ENCODE measurements at regions not wholly inside any gene's neighbourhood (a gene's known extent, or its start where the extent isn't known, plus 50 kb on each side); places are given as distances from the start of the nearest gene placed in this dataset.

GRCh38 chr9:89747596-89747995 is 142.8 kb downstream of the GADD45G start:
- peaks cover 4% of the 10 kb centered on the region for H3K4me1 ChIP-seq (ENCODE audit: control insufficient read depth, extremely low read depth, insufficient read depth, low read length)
- no peak overlapping the region for H2AFZ ChIP-seq (ENCODE audit: control insufficient read depth, low read length)
- no peak overlapping the region for H3K27ac ChIP-seq (ENCODE audit: control insufficient read depth, insufficient read depth, low read length)
- no peak overlapping the region for H3K9ac ChIP-seq (ENCODE audit: control insufficient read depth, extremely low read depth, insufficient read depth, low read length)
- no peaks in the 10 kb centered on the region for H3K27me3 ChIP-seq (ENCODE audit: control insufficient read depth, extremely low read depth, insufficient read depth, low read length)
- no peak for FAIRE-seq
- no peaks in the 10 kb centered on the region for H3K9me1 ChIP-seq (ENCODE audit: control insufficient read depth, extremely low read depth, insufficient read depth, low read length)
- no peak overlapping the region for H3K4me3 ChIP-seq (ENCODE audit: control insufficient read depth in 2 of 3, extremely low read depth in 1 of 3, insufficient read depth in 2 of 3, low read depth in 1 of 3, low read length in 3 of 3)
- H3K9me3 ChIP-seq (ENCODE audit: control insufficient read depth, low read depth, low read length), result peaks cover 11% of the 10 kb centered on the region
- no peak for DNase-seq (ENCODE audit: low read depth, low spot score)
- dilution Hi-C loops (cut with MboI; ENCODE audit: extremely low pct_ligation_motif_present, low sequenced_read_pairs), result no loop called here
- no peaks in the 10 kb centered on the region for H4K20me1 ChIP-seq (ENCODE audit: control insufficient read depth, extremely low read depth, insufficient read depth, low read length)
- H3K79me2 ChIP-seq (ENCODE audit: control insufficient read depth, insufficient read depth, low read length), result no peaks in the 10 kb centered on the region
- TF ChIP-seq CTCF (optimal IDR thresholded peaks at IDR 0.05 in 1 of 3, IDR thresholded peaks at IDR 0.05 in 1 of 3, conservative IDR thresholded peaks at IDR 0.05 in 1 of 3; ENCODE audit: extremely low read depth in 1 of 3, insufficient read depth in 2 of 3, low read length in 3 of 3) (no peak), EZH2 (IDR thresholded peaks at IDR 0.05; ENCODE audit: low read length) (no peak)
- no peak overlapping the region for H3K4me2 ChIP-seq (ENCODE audit: control insufficient read depth, extremely low read depth, insufficient read depth, low read depth, low read length)
- H3K36me3 ChIP-seq (ENCODE audit: control insufficient read depth in 2 of 2, extremely low read depth in 1 of 2, insufficient read depth in 2 of 2, low read length in 2 of 2), result no peaks in the 10 kb centered on the region

- Histone ChIP-seq H3K27me3 (ENCODE audit: control insufficient read depth, extremely low read depth, insufficient read depth, low read length) (no peaks in the 10 kb centered on the region), H3K4me3 (ENCODE audit: control insufficient read depth in 2 of 3, extremely low read depth in 1 of 3, insufficient read depth in 2 of 3, low read depth in 1 of 3, low read length in 3 of 3) (no peak overlapping the region), H4K20me1 (ENCODE audit: control insufficient read depth, extremely low read depth, insufficient read depth, low read length) (no peaks in the 10 kb centered on the region), H3K4me1 (ENCODE audit: control insufficient read depth, extremely low read depth, insufficient read depth, low read length) (peaks cover 4% of the 10 kb centered on the region), H3K9ac (ENCODE audit: control insufficient read depth, extremely low read depth, insufficient read depth, low read length) (no peak overlapping the region), H3K9me1 (ENCODE audit: control insufficient read depth, extremely low read depth, insufficient read depth, low read length) (no peaks in the 10 kb centered on the region), H3K9me3 (ENCODE audit: control insufficient read depth, low read depth, low read length) (peaks cover 11% of the 10 kb centered on the region), H3K27ac (ENCODE audit: control insufficient read depth, insufficient read depth, low read length) (no peak overlapping the region), H2AFZ (ENCODE audit: control insufficient read depth, low read length) (no peak overlapping the region), H3K4me2 (ENCODE audit: control insufficient read depth, extremely low read depth, insufficient read depth, low read depth, low read length) (no peak overlapping the region), H3K36me3 (ENCODE audit: control insufficient read depth in 2 of 2, extremely low read depth in 1 of 2, insufficient read depth in 2 of 2, low read length in 2 of 2) (no peaks in the 10 kb centered on the region), H3K79me2 (ENCODE audit: control insufficient read depth, insufficient read depth, low read length) (no peaks in the 10 kb centered on the region)
- TF ChIP-seq CTCF (optimal IDR thresholded peaks at IDR 0.05 in 1 of 3, IDR thresholded peaks at IDR 0.05 in 1 of 3, conservative IDR thresholded peaks at IDR 0.05 in 1 of 3; ENCODE audit: extremely low read depth in 1 of 3, insufficient read depth in 2 of 3, low read length in 3 of 3) (no peak), EZH2 (IDR thresholded peaks at IDR 0.05; ENCODE audit: low read length) (no peak)
- DNase-seq (ENCODE audit: low read depth, low spot score) (no peak), FAIRE-seq (no peak)
- dilution Hi-C loops (cut with MboI; ENCODE audit: extremely low pct_ligation_motif_present, low sequenced_read_pairs), result no loop called here
Measured at GRCh38 chr9:89748021-89748670, 143.3 kb downstream of the GADD45G start.

All from keratinocyte (primary cell).